Ishikawa (cell line): ENCODE measurements at regions not wholly inside any gene's neighbourhood (a gene's known extent, or its start where the extent isn't known, plus 50 kb on each side); places are given as distances from the start of the nearest gene placed in this dataset.

Source experiments
- CEBPB ChIP-seq: IDR thresholded peaks from 2 replicates; pipeline ENCODE4 v1.6.1; 2012
- CREB1 ChIP-seq: IDR thresholded peaks from 2 replicates; pipeline ENCODE4 v1.6.1; 2012; ENCODE audit warnings: low read depth
- EGR1 ChIP-seq: IDR thresholded peaks from 2 replicates; pipeline ENCODE4 v1.6.1; 2012
- EP300 ChIP-seq: IDR thresholded peaks from 2 replicates; pipeline ENCODE4 v1.6.1; 2012; ENCODE audit warnings: borderline replicate concordance
- FOXM1 ChIP-seq: IDR thresholded peaks from 2 replicates; pipeline ENCODE4 v1.6.1; 2012; ENCODE audit warnings: low read depth, borderline replicate concordance
- NFIC ChIP-seq: IDR thresholded peaks from 2 replicates; pipeline ENCODE4 v1.6.1; 2012
- RAD21 ChIP-seq: IDR thresholded peaks from 2 replicates; pipeline ENCODE4 v1.6.1; 2012; ENCODE audit warnings: low read depth
- TAF1 ChIP-seq: IDR thresholded peaks from 2 replicates; pipeline ENCODE4 v1.6.1; 2012; ENCODE audit warnings: low read depth, mild to moderate bottlenecking
- TCF12 ChIP-seq: IDR thresholded peaks from 2 replicates; pipeline ENCODE4 v1.6.1; 2012; ENCODE audit warnings: low read depth
- TEAD4 ChIP-seq: IDR thresholded peaks from 2 replicates; pipeline ENCODE4 v1.6.1; 2012
- YY1 ChIP-seq: IDR thresholded peaks from 2 replicates; pipeline ENCODE4 v1.6.1; 2012; ENCODE audit warnings: low read depth
- ZBTB7A ChIP-seq: IDR thresholded peaks from 2 replicates; pipeline ENCODE4 v1.6.1; 2012; ENCODE audit warnings: low read depth
- TF ChIP-seq, protein P1 (sequence below): IDR thresholded peaks from 2 replicates; pipeline ENCODE4 v1.6.1; 2012
- TF ChIP-seq, protein P2 (sequence below): IDR thresholded peaks from 2 replicates; pipeline ENCODE4 v1.6.1; 2012
- TF ChIP-seq, protein P3 (sequence below): IDR thresholded peaks from 2 replicates; pipeline ENCODE4 v1.6.1; 2012; ENCODE audit warnings: low read depth, mild to moderate bottlenecking

DNA sequence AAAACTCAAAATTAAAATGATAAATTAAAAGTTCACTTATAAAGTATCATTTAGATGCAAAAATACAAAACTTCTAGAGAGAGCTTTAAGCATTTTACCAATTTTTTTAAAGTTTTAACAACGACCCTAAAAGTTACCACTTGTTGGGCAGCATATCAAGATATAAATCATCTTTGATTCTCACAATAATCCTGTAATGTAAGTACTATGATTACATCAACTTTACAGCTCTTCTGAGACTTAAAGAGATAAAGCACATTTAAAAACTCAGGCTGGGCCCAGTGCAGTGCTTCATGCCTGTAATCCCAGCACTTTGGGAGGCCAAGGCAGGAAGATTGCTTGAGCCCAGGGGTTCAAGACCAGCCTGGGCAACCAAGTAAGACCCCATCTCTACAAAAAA, 202.7 kb upstream of the GPC6 start:
- TF ChIP-seq TAF1 (no peak), TCF12 (no peak), CEBPB (no peak), CREB1 (no peak), EP300 (no peak), ZBTB7A (no peak), YY1 (no peak), RAD21 (no peak), FOXM1 (no peak), EGR1 (no peak), NFIC (no peak)
- TF ChIP-seq, protein P1, sequence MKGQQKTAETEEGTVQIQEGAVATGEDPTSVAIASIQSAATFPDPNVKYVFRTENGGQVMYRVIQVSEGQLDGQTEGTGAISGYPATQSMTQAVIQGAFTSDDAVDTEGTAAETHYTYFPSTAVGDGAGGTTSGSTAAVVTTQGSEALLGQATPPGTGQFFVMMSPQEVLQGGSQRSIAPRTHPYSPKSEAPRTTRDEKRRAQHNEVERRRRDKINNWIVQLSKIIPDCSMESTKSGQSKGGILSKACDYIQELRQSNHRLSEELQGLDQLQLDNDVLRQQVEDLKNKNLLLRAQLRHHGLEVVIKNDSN, result no peak
- TF ChIP-seq, protein P2, sequence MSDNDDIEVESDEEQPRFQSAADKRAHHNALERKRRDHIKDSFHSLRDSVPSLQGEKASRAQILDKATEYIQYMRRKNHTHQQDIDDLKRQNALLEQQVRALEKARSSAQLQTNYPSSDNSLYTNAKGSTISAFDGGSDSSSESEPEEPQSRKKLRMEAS, result no peak
- TF ChIP-seq, protein P3, sequence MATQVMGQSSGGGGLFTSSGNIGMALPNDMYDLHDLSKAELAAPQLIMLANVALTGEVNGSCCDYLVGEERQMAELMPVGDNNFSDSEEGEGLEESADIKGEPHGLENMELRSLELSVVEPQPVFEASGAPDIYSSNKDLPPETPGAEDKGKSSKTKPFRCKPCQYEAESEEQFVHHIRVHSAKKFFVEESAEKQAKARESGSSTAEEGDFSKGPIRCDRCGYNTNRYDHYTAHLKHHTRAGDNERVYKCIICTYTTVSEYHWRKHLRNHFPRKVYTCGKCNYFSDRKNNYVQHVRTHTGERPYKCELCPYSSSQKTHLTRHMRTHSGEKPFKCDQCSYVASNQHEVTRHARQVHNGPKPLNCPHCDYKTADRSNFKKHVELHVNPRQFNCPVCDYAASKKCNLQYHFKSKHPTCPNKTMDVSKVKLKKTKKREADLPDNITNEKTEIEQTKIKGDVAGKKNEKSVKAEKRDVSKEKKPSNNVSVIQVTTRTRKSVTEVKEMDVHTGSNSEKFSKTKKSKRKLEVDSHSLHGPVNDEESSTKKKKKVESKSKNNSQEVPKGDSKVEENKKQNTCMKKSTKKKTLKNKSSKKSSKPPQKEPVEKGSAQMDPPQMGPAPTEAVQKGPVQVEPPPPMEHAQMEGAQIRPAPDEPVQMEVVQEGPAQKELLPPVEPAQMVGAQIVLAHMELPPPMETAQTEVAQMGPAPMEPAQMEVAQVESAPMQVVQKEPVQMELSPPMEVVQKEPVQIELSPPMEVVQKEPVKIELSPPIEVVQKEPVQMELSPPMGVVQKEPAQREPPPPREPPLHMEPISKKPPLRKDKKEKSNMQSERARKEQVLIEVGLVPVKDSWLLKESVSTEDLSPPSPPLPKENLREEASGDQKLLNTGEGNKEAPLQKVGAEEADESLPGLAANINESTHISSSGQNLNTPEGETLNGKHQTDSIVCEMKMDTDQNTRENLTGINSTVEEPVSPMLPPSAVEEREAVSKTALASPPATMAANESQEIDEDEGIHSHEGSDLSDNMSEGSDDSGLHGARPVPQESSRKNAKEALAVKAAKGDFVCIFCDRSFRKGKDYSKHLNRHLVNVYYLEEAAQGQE, result no peak

DNA sequence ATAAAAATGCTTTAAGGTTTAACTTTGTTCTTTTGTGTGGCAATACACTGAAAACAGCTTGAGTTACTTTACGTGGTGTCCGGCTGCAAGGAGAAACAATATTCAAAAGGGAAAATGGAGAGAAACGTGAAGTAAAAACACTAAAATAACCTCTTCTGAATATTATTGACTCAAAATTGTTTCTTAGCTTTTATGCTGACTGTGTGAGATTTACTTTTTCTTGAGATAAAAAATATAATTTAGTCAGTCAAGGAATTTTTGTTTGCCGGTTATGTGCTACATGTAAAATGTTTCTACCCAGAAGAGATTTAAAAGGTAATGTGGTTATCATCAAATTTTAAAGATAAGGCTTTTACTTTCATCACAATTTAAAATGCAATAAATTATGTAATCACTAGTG, 200.6 kb upstream of the GPC6 start:
- TF ChIP-seq TAF1 (no peak), RAD21 (no peak), TCF12 (no peak), CEBPB (no peak), TEAD4 (no peak), EP300 (no peak), FOXM1 (no peak)
- TF ChIP-seq, protein P1, result no peak
- TF ChIP-seq, protein P3, result no peak

DNA sequence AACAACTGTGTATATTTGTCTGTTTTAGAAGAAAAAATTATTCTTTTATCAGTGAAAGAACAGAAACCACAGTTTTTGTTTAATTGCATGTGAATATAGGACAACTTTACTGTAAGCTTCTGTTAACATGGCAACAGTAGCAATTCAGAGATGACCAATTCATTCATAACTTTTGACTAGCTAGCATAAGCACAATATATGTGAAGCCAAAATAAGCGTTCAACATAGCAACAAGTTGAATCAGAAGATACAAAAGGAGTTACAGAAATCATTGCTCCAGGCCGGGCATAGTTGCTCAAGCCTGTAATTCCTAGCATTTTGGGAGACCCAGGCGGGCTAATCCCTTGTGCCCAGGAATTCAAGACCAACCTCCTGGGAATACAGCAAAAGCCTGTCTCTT, 197.1 kb upstream of the GPC6 start:
- no peak for TF ChIP-seq RAD21
- TF ChIP-seq, protein P1, result no peak

DNA sequence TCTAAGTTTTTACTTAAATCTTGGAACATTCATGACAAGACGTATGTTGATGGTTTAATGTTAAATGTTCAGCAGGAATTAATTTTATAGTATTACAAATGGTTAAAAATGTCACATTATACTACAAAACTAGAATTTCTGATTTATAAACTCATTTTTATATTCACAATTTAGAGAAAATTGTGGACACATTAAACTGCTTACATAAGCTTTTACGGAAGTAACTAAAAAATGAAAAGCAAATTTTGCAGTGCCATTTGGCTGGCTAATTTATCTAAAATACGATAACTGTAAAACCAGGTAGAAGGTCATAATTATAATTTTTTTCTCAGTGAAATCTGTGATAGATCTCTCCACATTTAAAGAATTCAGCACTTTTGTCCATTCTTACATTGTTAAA, 190.2 kb upstream of the GPC6 start:
- no peak for TF ChIP-seq YY1
- TF ChIP-seq, protein P3, result no peak
- TF ChIP-seq, protein P2, result no peak
- TF ChIP-seq CREB1, result no peak
- TF ChIP-seq CEBPB, result no peak
- TF ChIP-seq TCF12, result no peak
- TF ChIP-seq TEAD4, result no peak
- no peak for TF ChIP-seq FOXM1
- TF ChIP-seq EP300, result no peak
- no peak for TF ChIP-seq RAD21
- TF ChIP-seq NFIC, result no peak
- TF ChIP-seq, protein P1, result no peak
- no peak for TF ChIP-seq TAF1
- no peak for TF ChIP-seq ZBTB7A
- no peak for TF ChIP-seq EGR1

DNA sequence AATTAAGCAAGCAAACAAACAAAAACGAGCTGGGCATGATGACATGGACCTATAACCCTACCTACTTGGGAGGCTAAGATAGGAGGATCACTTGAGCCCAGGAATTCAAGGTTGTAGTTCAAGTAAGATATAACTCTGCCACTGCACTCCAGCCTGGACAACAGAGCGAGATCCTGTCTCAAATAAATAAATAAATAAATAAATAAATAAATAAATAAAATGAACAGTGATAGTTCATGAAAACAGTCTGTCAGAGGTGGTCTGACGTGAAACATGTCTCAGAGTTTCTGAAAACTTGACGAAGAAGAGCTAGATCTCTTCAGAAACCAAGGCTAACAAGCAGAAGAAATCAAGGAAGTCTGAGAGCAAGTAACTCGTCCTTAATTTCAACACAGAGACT, 188.8 kb upstream of the GPC6 start:
- TF ChIP-seq CEBPB (no peak), YY1 (no peak), FOXM1 (no peak), TCF12 (no peak), ZBTB7A (no peak), TAF1 (no peak), NFIC (no peak), EP300 (no peak), RAD21 (no peak), CREB1 (no peak), TEAD4 (no peak), EGR1 (no peak)
- TF ChIP-seq, protein P1, result no peak
- TF ChIP-seq, protein P2, result no peak
- TF ChIP-seq, protein P3, result no peak
